Fibroblast of skin of right quadriceps (primary cell): ENCODE measurements at regions not wholly inside any gene's neighbourhood (a gene's known extent, or its start where the extent isn't known, plus 50 kb on each side); places are given as distances from the start of the nearest gene placed in this dataset.

Source experiments
- DNase-seq: peaks from one replicate; pipeline ENCODE4 v3.0.0-alpha.2; 2013

DNA sequence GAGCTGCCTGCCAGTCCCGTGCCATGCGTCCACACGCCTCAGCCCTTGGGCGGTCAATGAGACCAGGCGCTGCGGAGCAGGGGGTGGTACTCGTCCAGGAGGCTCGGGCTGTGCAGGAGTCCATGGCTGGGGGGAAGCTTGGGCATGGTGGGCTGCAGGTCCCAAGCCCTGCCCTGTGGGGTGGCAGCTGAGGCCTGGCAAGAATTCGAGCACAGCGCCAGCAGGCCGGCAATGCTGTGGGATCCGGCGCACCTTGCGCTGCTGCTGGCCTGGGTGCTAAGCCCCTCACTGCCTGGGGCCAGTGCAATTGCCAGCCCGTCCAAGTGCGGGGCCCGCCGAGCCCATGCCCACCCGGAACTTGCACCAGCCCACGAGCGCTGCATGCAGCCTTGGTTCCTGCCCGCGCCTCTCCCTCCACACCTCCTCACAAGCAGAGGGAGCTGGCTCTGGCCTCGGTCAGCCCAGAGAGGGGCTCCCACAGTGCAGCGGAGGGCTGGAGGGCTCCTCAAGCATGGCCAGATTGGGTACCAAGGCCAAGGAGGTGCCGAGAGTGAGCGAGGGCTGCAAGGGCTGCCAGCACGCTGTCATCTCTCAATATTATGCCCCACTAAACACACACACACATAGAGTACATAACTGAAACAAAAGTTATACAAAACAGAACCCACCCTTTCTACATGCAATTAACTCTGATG lies 307.7 kb downstream of the LMO4 start:
- no peak for DNase-seq

DNA sequence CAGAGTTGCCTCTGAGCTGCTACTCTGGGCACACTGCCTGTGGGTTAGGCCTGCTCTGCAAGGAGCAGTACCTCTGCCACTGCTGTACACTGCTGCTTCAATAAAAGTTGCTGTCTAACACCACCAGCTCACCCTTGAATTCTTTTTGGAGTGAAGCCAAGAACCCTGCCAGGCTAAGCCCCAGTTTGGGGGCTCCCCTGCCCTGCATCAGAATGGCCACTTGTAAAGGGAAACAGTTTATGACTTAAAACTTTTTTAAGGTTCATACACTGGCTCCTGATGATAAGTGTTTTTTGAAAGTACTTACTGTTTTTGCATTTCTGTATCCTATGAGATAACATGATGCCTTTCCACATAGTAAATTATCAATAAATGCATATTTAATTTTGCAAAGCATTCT lies 310.0 kb downstream of the LMO4 start:
- no peak for DNase-seq

- no peak for DNase-seq
These were observed 313.3 kb downstream of the LMO4 start for GRCh38 chr1:87641996-87642395.

GRCh38 chr1:87642581-87643221 lies 314.0 kb downstream of the LMO4 start:
- DNase-seq: peak; percentile 28

- DNase-seq: peak; percentile 12
These were observed 315.4 kb downstream of the LMO4 start for GRCh38 chr1:87644033-87644578.

DNA sequence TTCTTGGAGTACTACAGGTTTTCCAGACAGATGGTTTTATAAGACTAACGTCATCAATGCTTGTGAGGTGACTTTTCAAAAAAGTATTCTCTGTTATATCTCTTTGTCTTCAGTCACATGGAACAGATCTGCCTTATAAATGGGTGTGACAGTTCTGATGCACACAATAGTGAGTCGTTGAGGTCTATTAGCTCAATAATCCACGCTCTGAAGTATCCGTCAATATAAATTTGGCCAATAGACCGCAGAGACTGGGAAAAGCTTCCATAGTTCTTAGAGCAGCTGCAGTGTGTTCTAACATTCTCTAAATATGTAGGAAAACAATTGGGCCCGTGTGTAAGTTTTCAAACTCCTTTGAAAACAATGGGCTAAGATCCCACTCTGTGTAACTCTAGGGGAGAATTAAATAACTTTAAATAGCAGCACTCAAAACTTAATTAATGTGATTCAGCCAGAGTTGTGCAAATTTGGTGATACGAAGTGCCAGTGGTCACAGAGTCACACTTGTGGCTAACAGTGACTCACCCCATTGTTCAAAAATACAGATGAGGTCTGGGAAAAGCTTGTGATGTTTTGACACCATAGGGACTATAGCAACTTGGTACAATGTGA lies 316.0 kb downstream of the LMO4 start:
- DNase-seq: peak; percentile 72

GRCh38 chr1:87647430-87648177 lies 318.9 kb downstream of the LMO4 start:
- no peak for DNase-seq

DNA sequence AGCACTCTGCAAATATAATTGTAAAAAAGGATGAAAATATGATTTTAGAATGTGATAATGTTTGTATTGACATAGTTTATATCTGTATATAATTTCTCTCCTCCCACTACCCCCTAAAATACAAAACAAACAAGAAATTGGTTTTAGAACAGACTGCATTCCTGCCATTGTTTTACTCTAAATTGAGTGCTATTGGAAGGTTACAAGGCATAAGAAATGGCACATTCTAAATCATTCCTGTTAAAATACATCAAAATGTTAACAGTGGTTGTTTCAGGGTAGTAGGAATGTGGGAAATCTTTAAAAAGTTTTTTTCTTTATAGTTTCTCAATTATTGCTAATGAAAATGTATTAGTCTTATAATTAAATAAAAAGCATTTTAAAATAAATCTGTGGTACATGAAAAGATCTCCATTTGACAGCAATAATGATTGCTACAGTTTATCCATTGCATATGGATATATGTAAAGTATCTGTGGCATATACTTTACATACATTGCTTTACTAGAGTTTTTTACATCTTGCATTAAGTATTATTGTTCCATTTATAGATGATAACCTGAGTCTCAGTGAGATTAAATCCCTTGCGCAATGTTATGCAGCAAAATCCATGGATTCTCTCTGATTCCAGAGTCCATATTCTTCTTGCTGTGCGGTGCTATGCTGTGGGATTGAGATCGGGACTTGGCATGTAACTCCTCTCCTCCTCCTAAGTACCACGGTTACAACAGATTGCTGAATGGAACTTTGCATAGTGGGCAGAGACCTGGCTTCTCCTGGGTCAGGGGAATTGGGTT lies 319.8 kb downstream of the LMO4 start:
- no peak for DNase-seq

- no peak for DNase-seq
These were observed 321.6 kb downstream of the LMO4 start for GRCh38 chr1:87650306-87650705.

- DNase-seq: no peak
These were observed 323.5 kb downstream of the LMO4 start for GRCh38 chr1:87652176-87652575.

DNA sequence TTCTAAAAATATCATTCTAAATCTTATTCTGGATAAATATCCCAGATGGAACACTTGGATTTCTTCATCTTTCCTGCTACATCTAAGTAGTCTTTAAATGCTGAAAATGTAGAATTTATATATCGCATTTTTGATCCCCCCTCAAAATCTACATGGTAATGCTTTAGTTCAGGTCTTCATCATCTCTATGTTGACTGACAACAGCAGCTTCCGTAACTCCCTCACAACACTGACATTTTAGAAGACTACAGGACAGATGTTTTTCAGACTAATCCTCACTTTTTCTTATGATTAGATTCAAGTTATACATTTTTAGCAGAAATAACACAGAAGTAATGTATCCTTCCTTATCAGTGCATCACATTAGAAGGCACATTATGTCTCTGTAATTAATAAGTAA lies 336.5 kb downstream of the LMO4 start:
- DNase-seq: no peak

DNA sequence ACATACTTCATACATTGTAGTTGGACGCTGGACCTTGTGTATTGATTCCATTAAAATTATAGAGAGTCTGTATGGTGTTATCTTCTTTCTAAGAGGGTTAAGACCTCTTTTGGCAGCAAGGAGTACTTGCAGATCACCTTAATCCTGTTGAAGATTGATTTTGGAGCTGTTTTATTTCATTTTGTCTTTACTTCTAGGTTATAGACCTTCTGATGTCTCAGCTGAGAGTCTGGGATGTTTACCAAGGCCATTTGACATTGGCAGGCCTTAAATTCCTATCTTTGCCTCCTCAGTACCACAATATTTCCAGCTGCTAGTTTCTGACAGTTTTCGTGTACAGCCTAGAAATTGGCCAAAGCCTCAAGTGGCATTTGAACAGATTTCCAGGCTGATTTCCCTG lies 338.0 kb downstream of the LMO4 start:
- DNase-seq: no peak

DNA sequence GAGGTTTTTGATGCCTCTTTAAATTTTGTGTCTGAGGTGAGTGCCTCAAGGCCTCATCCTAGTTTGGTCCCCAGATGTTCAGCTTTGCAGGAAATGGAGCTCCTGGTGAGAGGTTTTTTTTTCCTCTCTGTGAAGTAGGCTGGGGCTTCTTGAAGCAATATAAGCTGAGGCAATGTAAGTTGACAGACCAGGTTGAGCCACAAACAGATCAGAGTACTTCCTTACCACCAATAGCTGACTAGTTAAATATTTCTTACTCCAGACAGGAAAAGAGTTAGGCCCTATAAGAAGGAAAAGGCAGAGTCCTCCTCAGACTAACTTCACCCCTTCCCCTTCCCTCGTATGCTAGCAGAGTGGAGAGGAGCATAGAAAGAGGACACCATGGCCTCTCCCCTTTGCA lies 341.0 kb downstream of the LMO4 start:
- no peak for DNase-seq

GRCh38 chr1:87673309-87673708 lies 344.6 kb downstream of the LMO4 start:
- no peak for DNase-seq

DNA sequence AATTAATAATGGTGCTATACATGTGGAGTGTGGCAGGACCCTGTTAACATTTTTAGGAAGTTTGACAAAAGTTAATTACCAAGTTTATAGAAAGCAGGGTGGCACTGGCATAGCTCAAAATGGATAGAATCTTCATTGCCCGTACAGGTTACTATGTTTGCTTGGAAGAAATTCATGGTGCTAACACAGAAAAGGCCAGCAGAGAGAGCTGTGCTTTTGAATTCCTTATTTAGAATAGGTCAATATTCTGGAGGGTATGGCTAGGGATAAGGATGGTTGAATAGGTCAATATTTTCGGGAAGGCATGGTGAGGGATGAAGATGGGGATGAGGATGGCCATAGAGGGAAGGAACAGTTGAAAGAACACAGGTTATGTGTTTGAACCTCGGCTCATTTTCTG lies 345.1 kb downstream of the LMO4 start:
- no peak for DNase-seq

GRCh38 chr1:87674791-87675190 lies 346.1 kb downstream of the LMO4 start:
- DNase-seq: no peak

DNA sequence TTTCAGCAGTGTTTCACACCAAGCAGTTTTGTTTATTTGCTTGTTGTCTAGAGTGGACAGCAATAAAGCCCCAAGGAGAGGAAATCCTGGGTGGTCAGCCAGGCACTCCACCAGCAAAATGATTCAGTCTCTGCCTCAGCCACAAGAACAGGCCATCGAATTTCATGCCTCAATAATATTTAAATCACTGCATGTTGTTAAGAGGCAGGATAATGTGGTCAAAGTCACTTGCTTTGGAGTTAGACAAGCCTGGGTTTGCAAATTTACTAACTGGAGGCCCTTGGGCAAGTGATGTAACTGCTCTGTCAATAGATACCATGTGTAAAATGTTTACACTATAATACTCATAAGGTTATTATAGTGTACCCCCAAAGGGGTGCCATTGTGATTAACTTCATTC lies 349.6 kb downstream of the LMO4 start:
- DNase-seq: no peak

- no peak for DNase-seq
These were observed 353.9 kb downstream of the LMO4 start for GRCh38 chr1:87682565-87682964.

DNA sequence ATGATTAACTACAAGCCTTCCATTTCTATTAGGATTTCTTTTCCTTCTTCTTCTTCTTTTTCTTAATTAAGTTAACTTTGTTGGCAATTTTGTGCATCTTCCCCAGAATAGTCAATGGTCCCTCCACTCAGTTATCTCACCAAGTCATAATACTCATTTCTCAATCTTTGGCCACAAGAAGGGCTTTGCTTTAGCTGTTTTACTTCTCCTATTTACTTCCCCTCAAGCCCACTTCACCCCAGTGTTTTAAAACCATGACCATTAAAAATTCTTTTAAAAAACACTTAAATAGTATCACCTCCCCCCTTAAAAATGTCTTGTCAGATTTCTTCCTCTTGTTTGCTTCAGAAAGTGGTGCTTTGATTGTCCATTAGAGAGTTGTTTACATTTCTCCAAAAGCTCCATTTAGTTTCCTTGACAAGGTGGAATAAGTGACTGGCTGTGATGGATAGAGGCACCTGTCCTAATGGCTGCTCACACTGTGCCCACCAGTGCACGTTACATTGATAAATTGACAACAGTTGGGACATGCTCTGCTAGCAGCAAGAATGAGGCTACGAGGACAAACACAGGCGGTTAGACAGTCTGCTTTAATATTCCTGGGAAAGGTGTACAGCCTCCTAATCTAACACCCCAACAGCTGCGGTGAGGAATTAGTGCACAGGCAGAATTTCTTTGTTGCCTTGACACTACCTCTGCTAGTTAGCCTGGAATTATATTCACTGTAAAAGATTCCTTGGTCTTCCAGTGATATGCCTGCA lies 354.7 kb downstream of the LMO4 start:
- no peak for DNase-seq

GRCh38 chr1:87684194-87684593 lies 355.5 kb downstream of the LMO4 start:
- peak; percentile 19 for DNase-seq

- DNase-seq: peak; percentile 51
These were observed 356.1 kb downstream of the LMO4 start for GRCh38 chr1:87684713-87685205.
